Testis (tissue), 2 donors: ENCODE measurements at regions not wholly inside any gene's neighbourhood (a gene's known extent, or its start where the extent isn't known, plus 50 kb on each side); places are given as distances from the start of the nearest gene placed in this dataset.

Experiments
- CTCF ChIP-seq, 3 experiments: fragments of 450-650 bp in 2 of 3; fragments of 200-600 bp in 1 of 3; sonication (generic) in 1 of 3; IDR thresholded peaks; one replicate each; pipeline ENCODE4 v1.5.1; 2016 to 2019; ENCODE audit warnings: antibody characterized with exemption in 3 of 3, mild to moderate bottlenecking in 2 of 3, moderate library complexity in 1 of 3
- POLR2A ChIP-seq: fragments of 450-650 bp; IDR thresholded peaks from one replicate; pipeline ENCODE4 v1.6.1; 2017; ENCODE audit warnings: antibody characterized with exemption, mild to moderate bottlenecking, moderate library complexity

- TF ChIP-seq CTCF (IDR thresholded peaks at IDR 0.05) (no peak), POLR2A (no peak)
Measured at GRCh38 chr10:91048380-91048779, 127.5 kb upstream of the ANKRD1 start.
